AG04449 (cell line): ENCODE measurements at regions not wholly inside any gene's neighbourhood (a gene's known extent, or its start where the extent isn't known, plus 50 kb on each side); places are given as distances from the start of the nearest gene placed in this dataset.

ENCODE experiments used
- CTCF ChIA-PET: fragments of 350-600 bp; formaldehyde crosslinking; extraction: SDS; loops from one replicate; lab custom pipeline; 2021; ENCODE audit warnings: antibody characterized with exemption; lab: Yijun Ruan, JAX
- POLR2A ChIA-PET: fragments of 400-600, 350-600 bp; formaldehyde crosslinking; extraction: SDS; loops from one replicate; lab custom pipeline; 2020; ENCODE audit warnings: antibody characterized with exemption, inconsistent platforms; lab: Yijun Ruan, JAX
- DNase-seq: peaks from one replicate; pipeline ENCODE4 v3.0.0-alpha.2; 2010; ENCODE audit warnings: low read depth, low spot score
- H3K4me3 ChIP-seq: 2 replicates; pipeline ENCODE4 v1.5.1; 2011; ENCODE audit warnings: low read depth, mild to moderate bottlenecking, control low read depth, low read length
- CTCF ChIP-seq: IDR thresholded peaks from one replicate; pipeline ENCODE4 v1.5.1; 2011; ENCODE audit warnings: mild to moderate bottlenecking, moderate library complexity, low read length, control low read depth, inconsistent platforms; ENCODE audit not compliant: insufficient read depth; ENCODE audit errors: missing control alignments

GRCh38 chr3:72092778-72093177, 307.8 kb upstream of the PROK2 start:
- CTCF ChIA-PET, result interaction anchor here (1.0 to 1.2 kb wide), 2 partner anchors 20 to 729 kb away, joined by 3 read pairs; no protein-coding TSS in a partner anchor
- POLR2A ChIA-PET, result no interaction called here
- H3K4me3 ChIP-seq, result no peak overlapping the region
- no peak for DNase-seq
- TF ChIP-seq CTCF, result no peak

GRCh38 chr3:72088486-72089025, 303.6 kb upstream of the PROK2 start:
- TF ChIP-seq CTCF, result no peak
- CTCF ChIA-PET, result no interaction called here
- no peak for DNase-seq
- H3K4me3 ChIP-seq, result no peak overlapping the region
- POLR2A ChIA-PET, result no interaction called here

- CTCF ChIA-PET, result interaction anchor here (1.3 kb wide), 1 partner anchor 15 kb away, joined by 3 read pairs; no protein-coding TSS in a partner anchor
- TF ChIP-seq CTCF, result no peak
- no peak overlapping the region for H3K4me3 ChIP-seq
- POLR2A ChIA-PET, result no interaction called here
- no peak for DNase-seq
These were observed 302.5 kb upstream of the PROK2 start for GRCh38 chr3:72087420-72087819.

- no peak for DNase-seq
- H3K4me3 ChIP-seq, result no peak overlapping the region
- no peak for TF ChIP-seq CTCF
- CTCF ChIA-PET, result interaction anchor here (1.3 to 1.7 kb wide), 2 partner anchors 16 to 39 kb away, joined by 3 read pairs; no protein-coding TSS in a partner anchor
- POLR2A ChIA-PET, result no interaction called here
These were observed 301.8 kb upstream of the PROK2 start for GRCh38 chr3:72086743-72087087.

- no peak overlapping the region for H3K4me3 ChIP-seq
- TF ChIP-seq CTCF, result no peak
- no peak for DNase-seq
- POLR2A ChIA-PET, result no interaction called here
- CTCF ChIA-PET, result interaction anchor here (1.3 to 1.7 kb wide), 2 partner anchors 16 to 38 kb away, joined by 3 read pairs; no protein-coding TSS in a partner anchor
These were observed 301.2 kb upstream of the PROK2 start for GRCh38 chr3:72086042-72086742.

GRCh38 chr3:72085036-72085435, 300.1 kb upstream of the PROK2 start:
- POLR2A ChIA-PET, result no interaction called here
- no peak overlapping the region for H3K4me3 ChIP-seq
- no peak for DNase-seq
- no peak for TF ChIP-seq CTCF
- CTCF ChIA-PET, result no interaction called here
